Activated T-cell treated with anti-CD3 and anti-CD28 coated beads for 24 hours (primary cell): ENCODE measurements at regions not wholly inside any gene's neighbourhood (a gene's known extent, or its start where the extent isn't known, plus 50 kb on each side); places are given as distances from the start of the nearest gene placed in this dataset.

Experiments used
- DNase-seq: peaks from one replicate; pipeline ENCODE4 v3.0.0-alpha.2; 2020; ENCODE audit warnings: low read depth

- no peak for DNase-seq
These were observed 122.1 kb downstream of the TFCP2L1 start for GRCh38 chr2:121162893-121163292.

- no peak for DNase-seq
These were observed 121.0 kb downstream of the TFCP2L1 start for GRCh38 chr2:121164042-121164441.

GRCh38 chr2:121165038-121165542, 119.9 kb downstream of the TFCP2L1 start:
- DNase-seq, result no peak
